ENCODE measurements at regions not wholly inside any gene's neighbourhood (a gene's known extent, or its start where the extent isn't known, plus 50 kb on each side); places are given as distances from the start of the nearest gene placed in this dataset.

- DNase-seq = no peak
Measured at GRCh38 chr1:217373761-217374701, 256.9 kb downstream of the GPATCH2 start.

- DNase-seq = no peak
Measured at GRCh38 chr1:217372049-217372970, 258.6 kb downstream of the GPATCH2 start.

GRCh38 chr1:217370757-217371156 is 260.1 kb downstream of the GPATCH2 start:
- no peak for DNase-seq

- DNase-seq = no peak
Measured at GRCh38 chr1:217369996-217370551, 260.8 kb downstream of the GPATCH2 start.

- no peak for DNase-seq
Measured at GRCh38 chr1:217369271-217369981, 261.5 kb downstream of the GPATCH2 start.

- DNase-seq = no peak
Measured at GRCh38 chr1:217364220-217364619, 266.7 kb downstream of the GPATCH2 start.

- DNase-seq = no peak
Measured at GRCh38 chr1:217363319-217363718, 267.6 kb downstream of the GPATCH2 start.

GRCh38 chr1:217360510-217360909 is 270.4 kb downstream of the GPATCH2 start:
- no peak for DNase-seq

GRCh38 chr1:217354895-217355294 is 276.0 kb downstream of the GPATCH2 start:
- no peak for DNase-seq

- no peak for DNase-seq
Measured at GRCh38 chr1:217348960-217349664, 281.8 kb downstream of the GPATCH2 start.

GRCh38 chr1:217344712-217345111 is 286.2 kb downstream of the GPATCH2 start:
- DNase-seq = no peak

- DNase-seq = peak; percentile 57
Measured at GRCh38 chr1:217343907-217344306, 287.0 kb downstream of the GPATCH2 start.

- DNase-seq = no peak
Measured at GRCh38 chr1:217342105-217342504, 288.8 kb downstream of the GPATCH2 start.

GRCh38 chr1:217336724-217337123 is 294.2 kb downstream of the GPATCH2 start:
- DNase-seq = no peak

- no peak for DNase-seq
Measured at GRCh38 chr1:217333939-217334338, 297.0 kb downstream of the GPATCH2 start.

GRCh38 chr1:217332431-217333065 is 298.3 kb downstream of the GPATCH2 start:
- no peak for DNase-seq

GRCh38 chr1:217331698-217332097 is 299.2 kb downstream of the GPATCH2 start:
- no peak for DNase-seq

GRCh38 chr1:217327901-217328300 is 303.0 kb downstream of the GPATCH2 start:
- no peak for DNase-seq

- DNase-seq = no peak
Measured at GRCh38 chr1:217322834-217323233, 308.1 kb downstream of the GPATCH2 start.

- DNase-seq = no peak
Measured at GRCh38 chr1:217315346-217315745, 315.5 kb downstream of the GPATCH2 start.

GRCh38 chr1:217313096-217313495 is 317.8 kb downstream of the GPATCH2 start:
- DNase-seq = no peak
